H9 (cell line): ENCODE measurements at regions not wholly inside any gene's neighbourhood (a gene's known extent, or its start where the extent isn't known, plus 50 kb on each side); places are given as distances from the start of the nearest gene placed in this dataset.

Experiments used
- DNase-seq: peaks from one replicate; pipeline ENCODE4 v3.0.0-alpha.2; 2017
- H2AFZ ChIP-seq: one replicate; pipeline ENCODE4 v1.6.1; 2013; ENCODE audit warnings: mild to moderate bottlenecking, low read length, control low read depth, moderate library complexity
- H2AK5ac ChIP-seq: 2 replicates; pipeline ENCODE4 v1.6.1; 2013; ENCODE audit warnings: low read length, control low read depth, mixed read lengths; ENCODE audit not compliant: insufficient read length
- H2BK120ac ChIP-seq: one replicate; pipeline ENCODE4 v1.6.1; 2013; ENCODE audit warnings: low read depth, mild to moderate bottlenecking, low read length, control low read depth, inconsistent platforms; ENCODE audit not compliant: poor library complexity, severe bottlenecking
- H2BK12ac ChIP-seq: 2 replicates; pipeline ENCODE4 v1.6.1; 2013; ENCODE audit warnings: low read length, control low read depth, mixed read lengths, low read depth; ENCODE audit not compliant: insufficient read length
- H2BK15ac ChIP-seq: 2 replicates; pipeline ENCODE4 v1.6.1; 2013; ENCODE audit warnings: low read depth, low read length, control low read depth
- H2BK20ac ChIP-seq: one replicate; pipeline ENCODE4 v1.6.1; 2013; ENCODE audit warnings: low read depth, mild to moderate bottlenecking, low read length, control low read depth, inconsistent platforms; ENCODE audit not compliant: poor library complexity, severe bottlenecking
- H2BK5ac ChIP-seq: 2 replicates; pipeline ENCODE4 v1.6.1; 2013; ENCODE audit warnings: low read length, control low read depth, mixed read lengths; ENCODE audit not compliant: insufficient read length
- H3K14ac ChIP-seq: 2 replicates; pipeline ENCODE4 v1.6.1; 2013; ENCODE audit warnings: low read length, control low read depth; ENCODE audit not compliant: insufficient read depth
- H3K18ac ChIP-seq: 2 replicates; pipeline ENCODE4 v1.6.1; 2013; ENCODE audit warnings: low read depth, mild to moderate bottlenecking, mixed read lengths, low read length, control low read depth; ENCODE audit not compliant: insufficient read length
- H3K23ac ChIP-seq: 2 replicates; pipeline ENCODE4 v1.6.1; 2013; ENCODE audit warnings: low read length, control low read depth, mixed read lengths, low read depth; ENCODE audit not compliant: insufficient read length
- H3K23me2 ChIP-seq: 2 replicates; pipeline ENCODE4 v1.6.1; 2013; ENCODE audit warnings: low read depth, mild to moderate bottlenecking, mixed read lengths, low read length, control low read depth; ENCODE audit not compliant: insufficient read length, poor library complexity, severe bottlenecking
- H3K27ac ChIP-seq: 2 replicates; pipeline ENCODE4 v1.5.1; 2013; ENCODE audit warnings: low read length, control low read depth, mixed read lengths, low read depth; ENCODE audit not compliant: insufficient read length
- H3K27me3 ChIP-seq: 2 replicates; pipeline ENCODE4 v1.6.1; 2013; ENCODE audit warnings: low read length, control low read depth, inconsistent platforms; ENCODE audit not compliant: insufficient read depth
- H3K4ac ChIP-seq: 2 replicates; pipeline ENCODE4 v1.6.1; 2013; ENCODE audit warnings: low read depth, mild to moderate bottlenecking, control low read depth, inconsistent platforms, low read length, moderate library complexity
- H3K4me1 ChIP-seq: 2 replicates; pipeline ENCODE4 v1.6.1; 2013; ENCODE audit warnings: low read length, control low read depth, inconsistent platforms; ENCODE audit not compliant: insufficient read depth
- H3K4me2 ChIP-seq: 2 replicates; pipeline ENCODE4 v1.6.1; 2013; ENCODE audit warnings: low read length, control low read depth, mixed read lengths; ENCODE audit not compliant: insufficient read length, insufficient read depth
- H3K56ac ChIP-seq: 2 replicates; pipeline ENCODE4 v1.6.1; 2013; ENCODE audit warnings: low read depth, mild to moderate bottlenecking, mixed read lengths, low read length, control low read depth; ENCODE audit not compliant: insufficient read length
- H3K79me1 ChIP-seq: 2 replicates; pipeline ENCODE4 v1.6.1; 2013; ENCODE audit warnings: low read depth, mild to moderate bottlenecking, moderate library complexity, low read length, control low read depth, inconsistent platforms; ENCODE audit not compliant: insufficient read depth, poor library complexity, severe bottlenecking
- H3K79me2 ChIP-seq: 2 replicates; pipeline ENCODE4 v1.6.1; 2013; ENCODE audit warnings: low read length, control low read depth, inconsistent platforms; ENCODE audit not compliant: insufficient read depth
- H3K9ac ChIP-seq: 2 replicates; pipeline ENCODE4 v1.6.1; 2013; ENCODE audit warnings: low read length, control low read depth, mixed read lengths; ENCODE audit not compliant: insufficient read length; ENCODE audit errors: extremely low read depth
- H3K9me3 ChIP-seq: one replicate; pipeline ENCODE4 v1.6.1; 2013; ENCODE audit warnings: low read depth, low read length, inconsistent platforms; ENCODE audit not compliant: control insufficient read depth
- H3T11ph ChIP-seq: one replicate; pipeline ENCODE4 v1.6.1; 2013; ENCODE audit warnings: mild to moderate bottlenecking, low read length, control low read depth, inconsistent platforms
- H4K20me1 ChIP-seq: one replicate; pipeline ENCODE4 v1.6.1; 2013; ENCODE audit not compliant: control insufficient read depth, insufficient read length, insufficient read depth
- H4K5ac ChIP-seq: 2 replicates; pipeline ENCODE4 v1.6.1; 2013; ENCODE audit warnings: low read depth, mild to moderate bottlenecking, mixed read lengths, low read length, control low read depth; ENCODE audit not compliant: insufficient read length
- H4K8ac ChIP-seq: replicated peaks from 2 replicates; pipeline ENCODE4 v1.6.1; 2013; ENCODE audit warnings: low read length, control low read depth, mixed read lengths, low read depth; ENCODE audit not compliant: insufficient read length
- H4K91ac ChIP-seq: 2 replicates; pipeline ENCODE4 v1.6.1; 2013; ENCODE audit warnings: low read depth, mild to moderate bottlenecking, moderate library complexity, mixed read lengths, low read length, control low read depth; ENCODE audit not compliant: insufficient read length
- H3K27ac Mint-ChIP-seq, 3 experiments: 2 replicates in 2 of 3; 3 replicates in 1 of 3; pipeline ENCODE4 v1.8.0; 2020 to 2021; ENCODE audit warnings: mixed read lengths in 3 of 3, mild to moderate bottlenecking in 1 of 3, moderate library complexity in 1 of 3
- H3K27me3 Mint-ChIP-seq: 2 replicates; pipeline ENCODE4 v1.8.0; 2021; ENCODE audit warnings: low read depth, mild to moderate bottlenecking, moderate library complexity, mixed read lengths
- H3K36me3 Mint-ChIP-seq, 3 experiments: 2 replicates in 2 of 3; 3 replicates in 1 of 3; pipeline ENCODE4 v1.8.0; 2020 to 2021; ENCODE audit warnings: low read depth in 3 of 3, mixed read lengths in 3 of 3; ENCODE audit not compliant: insufficient read depth in 1 of 3
- H3K4me1 Mint-ChIP-seq, 2 experiments: 2 replicates each; pipeline ENCODE4 v1.8.0; 2020; ENCODE audit warnings: mixed read lengths in 2 of 2
- H3K4me3 Mint-ChIP-seq, 2 experiments: 2 replicates in 1 of 2; 3 replicates in 1 of 2; pipeline ENCODE4 v1.8.0; 2020 to 2021; ENCODE audit warnings: mild to moderate bottlenecking in 2 of 2, mixed read lengths in 2 of 2, moderate library complexity in 1 of 2
- H3K9me3 Mint-ChIP-seq, 2 experiments: 2 replicates in 1 of 2; 3 replicates in 1 of 2; pipeline ENCODE4 v1.8.0; 2020; ENCODE audit warnings: mild to moderate bottlenecking in 2 of 2, mixed read lengths in 2 of 2, moderate library complexity in 1 of 2
- TF ChIP-seq, protein P1 (sequence below): fragments of 200-600 bp; sonication (generic); conservative IDR thresholded peaks from 3 replicates; pipeline ENCODE4 v1.8.0; 2021; ENCODE audit warnings: antibody characterized with exemption, mild to moderate bottlenecking

DNA sequence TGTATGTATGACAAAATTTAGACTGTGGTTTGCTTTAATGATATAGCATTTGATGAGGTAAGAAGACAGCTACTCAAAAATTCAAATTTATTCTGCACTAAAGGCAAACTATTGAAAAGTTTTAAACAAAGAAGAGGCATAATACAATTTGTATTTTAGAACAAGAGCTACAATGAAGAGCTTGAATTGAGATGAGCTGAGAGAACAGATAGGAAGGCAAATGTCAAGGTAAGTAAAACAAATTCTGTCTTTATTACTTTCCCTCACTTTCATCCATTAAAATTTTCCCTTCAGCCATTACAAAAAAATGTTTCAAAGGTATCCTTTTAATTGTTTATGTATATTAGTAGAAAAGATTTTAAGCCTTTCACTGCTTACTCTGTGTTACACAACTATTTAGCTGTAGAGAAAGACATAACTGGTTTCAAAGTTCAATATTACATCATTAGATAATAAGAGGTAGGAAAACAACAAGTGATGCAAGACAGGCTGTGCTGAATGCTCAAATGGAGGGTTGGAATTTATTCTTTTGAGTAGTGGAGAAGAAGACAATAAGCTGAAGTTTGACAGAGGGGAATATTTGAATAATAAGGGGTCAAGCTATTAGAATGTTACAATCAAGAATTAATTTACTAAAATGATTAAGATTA is 1334.1 kb downstream of the FSCB start:
- Mint-ChIP-seq H3K4me3 (no peak overlapping the region), H3K27me3 (no peaks in the 10 kb centered on the region), H3K4me1 (no peaks in the 10 kb centered on the region), H3K27ac (no peak overlapping the region), H3K9me3 (no peaks in the 10 kb centered on the region), H3K36me3 (no peaks in the 10 kb centered on the region; a peak in 1 of 7 replicates)
- H2BK12ac ChIP-seq, result no peak overlapping the region
- H2BK5ac ChIP-seq, result no peak overlapping the region
- H3K27me3 ChIP-seq, result no peaks in the 10 kb centered on the region
- no peak overlapping the region for H2AFZ ChIP-seq
- no peak overlapping the region for H3K27ac ChIP-seq
- H2BK120ac ChIP-seq, result no peak overlapping the region
- no peak overlapping the region for H3K4ac ChIP-seq
- no peak overlapping the region for H4K5ac ChIP-seq
- H3K79me2 ChIP-seq, result no peaks in the 10 kb centered on the region
- no peak overlapping the region for H2BK15ac ChIP-seq
- no peaks in the 10 kb centered on the region for H3K23me2 ChIP-seq
- no peak overlapping the region for H4K8ac ChIP-seq
- H3K9ac ChIP-seq, result no peak overlapping the region
- no peak overlapping the region for H3K14ac ChIP-seq
- no peak overlapping the region for H3T11ph ChIP-seq
- H2BK20ac ChIP-seq, result no peak overlapping the region
- DNase-seq, result no peak
- no peaks in the 10 kb centered on the region for H3K4me1 ChIP-seq
- H3K18ac ChIP-seq, result no peak overlapping the region
- no peak overlapping the region for H3K4me2 ChIP-seq
- H2AK5ac ChIP-seq, result no peak overlapping the region
- no peak overlapping the region for H4K91ac ChIP-seq
- H3K56ac ChIP-seq, result no peak overlapping the region
- TF ChIP-seq, protein P1, sequence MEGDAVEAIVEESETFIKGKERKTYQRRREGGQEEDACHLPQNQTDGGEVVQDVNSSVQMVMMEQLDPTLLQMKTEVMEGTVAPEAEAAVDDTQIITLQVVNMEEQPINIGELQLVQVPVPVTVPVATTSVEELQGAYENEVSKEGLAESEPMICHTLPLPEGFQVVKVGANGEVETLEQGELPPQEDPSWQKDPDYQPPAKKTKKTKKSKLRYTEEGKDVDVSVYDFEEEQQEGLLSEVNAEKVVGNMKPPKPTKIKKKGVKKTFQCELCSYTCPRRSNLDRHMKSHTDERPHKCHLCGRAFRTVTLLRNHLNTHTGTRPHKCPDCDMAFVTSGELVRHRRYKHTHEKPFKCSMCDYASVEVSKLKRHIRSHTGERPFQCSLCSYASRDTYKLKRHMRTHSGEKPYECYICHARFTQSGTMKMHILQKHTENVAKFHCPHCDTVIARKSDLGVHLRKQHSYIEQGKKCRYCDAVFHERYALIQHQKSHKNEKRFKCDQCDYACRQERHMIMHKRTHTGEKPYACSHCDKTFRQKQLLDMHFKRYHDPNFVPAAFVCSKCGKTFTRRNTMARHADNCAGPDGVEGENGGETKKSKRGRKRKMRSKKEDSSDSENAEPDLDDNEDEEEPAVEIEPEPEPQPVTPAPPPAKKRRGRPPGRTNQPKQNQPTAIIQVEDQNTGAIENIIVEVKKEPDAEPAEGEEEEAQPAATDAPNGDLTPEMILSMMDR, result no peak
- H3K9me3 ChIP-seq, result no peaks in the 10 kb centered on the region
- no peak overlapping the region for H3K23ac ChIP-seq
- H4K20me1 ChIP-seq, result no peaks in the 10 kb centered on the region
- no peaks in the 10 kb centered on the region for H3K79me1 ChIP-seq
